ENCODE measurements at regions not wholly inside any gene's neighbourhood (a gene's known extent, or its start where the extent isn't known, plus 50 kb on each side); places are given as distances from the start of the nearest gene placed in this dataset.

DNA sequence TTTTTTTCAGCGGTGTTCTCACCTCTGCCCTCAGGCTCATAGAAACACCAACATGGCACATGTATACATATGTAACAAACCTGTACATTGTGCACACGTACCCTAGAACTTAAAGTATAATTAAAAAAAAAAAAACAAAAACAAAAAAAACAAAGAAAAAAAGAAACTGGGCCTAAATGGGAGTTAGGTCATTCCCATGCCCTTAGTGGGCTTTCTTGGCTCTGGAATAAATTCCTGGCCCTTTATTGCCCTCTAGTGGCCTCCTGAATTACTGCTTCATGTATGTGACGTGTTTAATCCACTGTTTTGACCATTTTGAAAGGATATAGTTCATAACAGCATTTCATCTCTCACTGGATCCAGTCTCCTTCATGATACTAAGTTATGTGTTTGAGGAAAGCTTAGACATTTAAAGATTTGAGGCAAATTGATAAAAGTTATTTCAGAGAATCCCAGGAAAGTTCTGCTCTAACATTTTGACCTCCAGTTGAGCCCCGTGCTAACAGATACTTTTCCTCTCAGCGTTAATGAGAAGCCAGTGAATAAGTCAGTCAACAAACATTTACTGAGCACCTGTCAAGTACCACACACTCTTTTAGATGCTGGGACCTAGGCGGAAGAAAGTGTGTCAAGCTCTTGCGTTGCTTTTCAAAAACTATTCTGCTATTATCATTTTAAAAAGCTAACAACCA, 54.7 kb upstream of the SYPL1 start:
- TF ChIP-seq, protein P1, sequence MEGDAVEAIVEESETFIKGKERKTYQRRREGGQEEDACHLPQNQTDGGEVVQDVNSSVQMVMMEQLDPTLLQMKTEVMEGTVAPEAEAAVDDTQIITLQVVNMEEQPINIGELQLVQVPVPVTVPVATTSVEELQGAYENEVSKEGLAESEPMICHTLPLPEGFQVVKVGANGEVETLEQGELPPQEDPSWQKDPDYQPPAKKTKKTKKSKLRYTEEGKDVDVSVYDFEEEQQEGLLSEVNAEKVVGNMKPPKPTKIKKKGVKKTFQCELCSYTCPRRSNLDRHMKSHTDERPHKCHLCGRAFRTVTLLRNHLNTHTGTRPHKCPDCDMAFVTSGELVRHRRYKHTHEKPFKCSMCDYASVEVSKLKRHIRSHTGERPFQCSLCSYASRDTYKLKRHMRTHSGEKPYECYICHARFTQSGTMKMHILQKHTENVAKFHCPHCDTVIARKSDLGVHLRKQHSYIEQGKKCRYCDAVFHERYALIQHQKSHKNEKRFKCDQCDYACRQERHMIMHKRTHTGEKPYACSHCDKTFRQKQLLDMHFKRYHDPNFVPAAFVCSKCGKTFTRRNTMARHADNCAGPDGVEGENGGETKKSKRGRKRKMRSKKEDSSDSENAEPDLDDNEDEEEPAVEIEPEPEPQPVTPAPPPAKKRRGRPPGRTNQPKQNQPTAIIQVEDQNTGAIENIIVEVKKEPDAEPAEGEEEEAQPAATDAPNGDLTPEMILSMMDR (IDR thresholded peaks at IDR 0.05; ENCODE audit: control insufficient read depth, insufficient read depth, low read depth, low read length, missing control alignments): peak; percentile 75
- H3K4me3 ChIP-seq (ENCODE audit: control insufficient read depth, low read depth, low read length): no peak overlapping the region
- peak; percentile 57 for DNase-seq (ENCODE audit: low read depth)

DNA sequence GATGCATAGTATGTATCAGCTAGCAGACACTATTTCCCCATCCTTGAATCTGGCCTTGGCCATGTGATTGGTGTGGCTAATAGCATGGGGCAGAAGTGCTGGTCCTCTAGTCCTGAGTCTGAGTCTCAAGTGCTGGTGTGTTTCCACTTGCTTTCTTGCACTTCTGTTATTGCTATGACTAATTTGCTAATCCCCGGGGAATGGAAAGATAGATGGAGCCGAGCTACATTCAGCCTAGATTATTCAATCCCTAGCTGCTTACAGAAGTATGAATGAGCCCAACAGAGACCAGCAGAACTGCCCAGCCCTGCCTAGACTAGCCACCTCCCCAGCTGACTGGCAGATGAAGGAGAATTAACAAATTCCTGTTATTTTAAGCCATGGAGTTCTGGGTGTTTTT, 53.2 kb upstream of the SYPL1 start:
- TF ChIP-seq, protein P1 (IDR thresholded peaks at IDR 0.05; ENCODE audit: control insufficient read depth, insufficient read depth, low read depth, low read length, missing control alignments): no peak
- H3K4me3 ChIP-seq (ENCODE audit: control insufficient read depth, low read depth, low read length): no peak overlapping the region
- DNase-seq (ENCODE audit: low read depth): no peak

DNA sequence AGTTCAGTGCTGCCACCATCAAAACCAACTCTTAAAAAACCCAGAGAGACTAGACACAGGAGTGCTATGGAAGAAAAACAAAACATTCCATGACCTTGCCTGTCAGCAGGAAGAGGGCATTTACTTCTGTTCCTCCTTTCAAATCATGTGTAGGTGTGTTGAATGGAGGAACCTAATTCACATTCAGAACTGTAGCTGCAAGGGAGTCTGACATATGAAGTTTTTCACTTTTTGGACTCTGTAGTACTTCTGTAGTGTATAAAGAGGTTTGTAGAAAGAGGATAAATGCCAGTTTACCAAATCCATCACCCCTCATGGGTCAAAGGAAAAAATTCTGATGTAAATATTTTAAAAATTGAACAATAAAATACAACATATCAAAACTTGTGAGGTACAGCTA, 51.1 kb upstream of the SYPL1 start:
- no peak for DNase-seq (ENCODE audit: low read depth)
- no peak overlapping the region for H3K4me3 ChIP-seq (ENCODE audit: control insufficient read depth, low read depth, low read length)
- TF ChIP-seq, protein P1 (IDR thresholded peaks at IDR 0.05; ENCODE audit: control insufficient read depth, insufficient read depth, low read depth, low read length, missing control alignments): no peak

Measured in AG09309 (cell line).